Kidney (tissue), 13 donors: ENCODE measurements at regions not wholly inside any gene's neighbourhood (a gene's known extent, or its start where the extent isn't known, plus 50 kb on each side); places are given as distances from the start of the nearest gene placed in this dataset.

Experiments used
- DNase-seq, 5 donors: peaks; one replicate each; pipeline ENCODE4 v3.0.0-alpha.2; 2013 to 2020
- FAIRE-seq: peaks from 2 replicates; lab custom pipeline; 2012; peaks lifted over from hg19 to GRCh38; lab: Jason Lieb, UNC
- H3K27ac ChIP-seq, 2 donors: one replicate each; pipeline ENCODE4 v1.7.0; 2013; ENCODE audit warnings: low read depth in 2 of 2, low read length in 2 of 2, inconsistent platforms in 1 of 2
- H3K27me3 ChIP-seq: one replicate; pipeline ENCODE4 v1.7.1; 2013; ENCODE audit warnings: low read length, inconsistent platforms; ENCODE audit not compliant: control insufficient read depth, insufficient read depth
- H3K36me3 ChIP-seq, 3 donors: one replicate each; pipeline versions ENCODE4 v1.7.0 to v1.7.1; 2013; ENCODE audit warnings: low read length in 3 of 3, control low read depth in 1 of 3, inconsistent platforms in 1 of 3; ENCODE audit not compliant: insufficient read depth in 3 of 3, control insufficient read depth in 2 of 3
- H3K4me1 ChIP-seq, 3 donors: one replicate each; pipeline versions ENCODE4 v1.7.0 to v1.7.1; 2013; ENCODE audit warnings: low read length in 3 of 3, inconsistent platforms in 1 of 3, low read depth in 1 of 3; ENCODE audit not compliant: control insufficient read depth in 2 of 3, insufficient read depth in 2 of 3
- H3K4me3 ChIP-seq, 3 donors: one replicate each; pipeline versions ENCODE4 v1.7.0 to v1.8.1; 2013; ENCODE audit warnings: low read length in 3 of 3, control low read depth in 1 of 3, inconsistent platforms in 1 of 3
- H3K9ac ChIP-seq, 3 donors: one replicate each; pipeline versions ENCODE4 v1.7.0 to v1.7.1; 2013; ENCODE audit warnings: low read length in 3 of 3, control low read depth in 1 of 3, inconsistent platforms in 1 of 3
- H3K9me3 ChIP-seq, 3 donors: one replicate each; pipeline versions ENCODE4 v1.7.0 to v1.7.1; 2013; ENCODE audit warnings: low read length in 3 of 3, control low read depth in 1 of 3, inconsistent platforms in 1 of 3; ENCODE audit not compliant: control insufficient read depth in 2 of 3, insufficient read depth in 1 of 3
- intact Hi-C: fragments of 100-400 bp; cut with DNase I; formaldehyde crosslinking; loops from one replicate; pipeline ENCODE4 v1.11.1; 2022
- TF ChIP-seq, protein P1 (sequence below): IDR thresholded peaks from 3 replicates; pipeline ENCODE4 v1.5.1; 2012; ENCODE audit warnings: mild to moderate bottlenecking, moderate library complexity, borderline replicate concordance; ENCODE audit not compliant: insufficient read depth; ENCODE audit errors: extremely low read depth
- donor health status: control.
- donor health status: control.
- donor health status: control.
- donor health status: control.
- donor health status: control.
- donor health status: DM: yes; HTN: yes; CAD: no.
- donor health status: Normal renal cell carcinoma (clear cell type).

DNA sequence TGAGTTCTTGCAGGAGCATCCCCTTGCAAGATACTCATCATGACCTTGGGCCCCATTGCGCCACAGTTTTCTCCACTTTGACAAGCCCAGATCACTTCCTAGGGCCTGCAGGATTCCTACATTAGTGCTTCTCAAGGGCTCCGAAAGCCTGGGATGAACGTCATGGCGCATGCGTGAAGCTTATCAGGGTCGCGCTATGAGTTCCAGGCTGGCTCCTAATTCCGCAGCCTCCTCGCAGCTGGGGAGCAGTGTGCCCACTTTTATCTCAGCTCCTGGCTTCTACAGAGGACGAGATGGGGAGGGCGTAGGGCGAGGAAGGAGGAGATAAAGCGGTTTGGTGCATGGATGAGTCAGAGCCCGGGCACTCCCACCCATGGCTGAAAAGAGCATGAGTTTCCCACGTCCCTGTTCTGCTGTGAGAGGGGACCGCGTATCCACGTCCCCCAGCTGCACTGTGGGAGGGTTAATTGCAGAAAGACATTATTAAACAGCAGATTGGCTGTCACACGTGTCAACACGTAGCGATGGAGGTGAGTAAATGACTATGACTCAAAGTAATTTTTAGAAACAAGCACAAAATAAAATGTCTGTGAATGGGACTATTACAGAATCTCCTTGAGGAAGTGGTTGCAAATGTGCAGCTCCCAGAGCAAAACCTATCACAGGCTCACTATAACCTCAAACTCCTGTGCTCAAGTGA is 72.9 kb upstream of the DSP start:
- H3K27ac ChIP-seq, result no peak overlapping the region
- no peak for FAIRE-seq
- peak in 1 of 5 donors; percentile 13 for DNase-seq

DNA sequence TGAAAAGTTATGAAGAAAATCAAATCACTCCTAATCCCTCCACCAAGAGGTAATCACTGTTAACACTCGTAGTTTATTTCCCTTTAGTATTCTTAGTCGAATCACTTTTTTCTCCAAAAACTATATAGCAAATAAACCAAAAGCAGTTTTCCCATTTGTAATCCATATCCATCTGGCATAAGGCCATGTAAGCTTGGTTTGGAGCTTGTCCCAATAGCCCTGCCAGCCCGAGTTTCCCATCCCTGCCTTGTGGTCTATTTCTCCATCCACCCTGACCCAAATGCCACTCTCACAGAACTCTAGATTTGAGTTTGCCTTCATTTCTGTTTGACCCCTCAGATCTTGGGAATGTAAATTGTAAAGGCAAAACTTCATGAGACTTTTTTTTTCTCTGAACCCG is 71.8 kb upstream of the DSP start:
- Histone ChIP-seq H3K9ac (no peak overlapping the region), H3K4me3 (no peak overlapping the region), H3K4me1 (peaks cover 0 to 2% (median 0%) of the 10 kb centered on the region in 3 donors), H3K27me3 (no peaks in the 10 kb centered on the region), H3K36me3 (no peaks in the 10 kb centered on the region), H3K9me3 (no peaks in the 10 kb centered on the region), H3K27ac (no peak overlapping the region)
- intact Hi-C loops, result no loop called here
- FAIRE-seq (no peak), DNase-seq (no peak)
- TF ChIP-seq, protein P1, sequence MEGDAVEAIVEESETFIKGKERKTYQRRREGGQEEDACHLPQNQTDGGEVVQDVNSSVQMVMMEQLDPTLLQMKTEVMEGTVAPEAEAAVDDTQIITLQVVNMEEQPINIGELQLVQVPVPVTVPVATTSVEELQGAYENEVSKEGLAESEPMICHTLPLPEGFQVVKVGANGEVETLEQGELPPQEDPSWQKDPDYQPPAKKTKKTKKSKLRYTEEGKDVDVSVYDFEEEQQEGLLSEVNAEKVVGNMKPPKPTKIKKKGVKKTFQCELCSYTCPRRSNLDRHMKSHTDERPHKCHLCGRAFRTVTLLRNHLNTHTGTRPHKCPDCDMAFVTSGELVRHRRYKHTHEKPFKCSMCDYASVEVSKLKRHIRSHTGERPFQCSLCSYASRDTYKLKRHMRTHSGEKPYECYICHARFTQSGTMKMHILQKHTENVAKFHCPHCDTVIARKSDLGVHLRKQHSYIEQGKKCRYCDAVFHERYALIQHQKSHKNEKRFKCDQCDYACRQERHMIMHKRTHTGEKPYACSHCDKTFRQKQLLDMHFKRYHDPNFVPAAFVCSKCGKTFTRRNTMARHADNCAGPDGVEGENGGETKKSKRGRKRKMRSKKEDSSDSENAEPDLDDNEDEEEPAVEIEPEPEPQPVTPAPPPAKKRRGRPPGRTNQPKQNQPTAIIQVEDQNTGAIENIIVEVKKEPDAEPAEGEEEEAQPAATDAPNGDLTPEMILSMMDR, result no peak

More for the DNA sequence above, 72.9 kb upstream of the DSP start:
- Histone ChIP-seq H3K4me3 (no peak overlapping the region), H3K9me3 (no peaks in the 10 kb centered on the region), H3K36me3 (no peaks in the 10 kb centered on the region), H3K4me1 (peaks cover 0 to 2% (median 0%) of the 10 kb centered on the region in 3 donors), H3K9ac (no peak overlapping the region), H3K27me3 (no peaks in the 10 kb centered on the region)
- TF ChIP-seq, protein P1, result no peak
- intact Hi-C loops, result no loop called here

DNA sequence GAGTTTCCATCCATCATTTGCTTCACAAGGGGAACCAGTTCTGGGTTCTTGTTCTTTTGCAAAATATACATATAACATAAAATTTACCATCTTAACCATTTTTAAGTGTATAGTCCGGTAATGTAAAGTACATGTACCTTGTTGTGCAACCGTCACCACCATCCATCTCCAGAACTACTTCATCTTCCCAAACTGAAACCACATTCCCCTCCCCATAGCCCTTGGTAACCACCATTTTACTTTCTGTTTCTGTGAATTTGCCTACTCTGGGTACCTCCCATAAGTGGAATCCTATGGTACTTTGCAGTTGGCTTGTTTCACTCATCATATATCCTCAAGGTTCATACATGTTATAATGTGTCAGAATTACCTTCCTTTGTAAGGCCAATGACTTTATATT is 70.3 kb upstream of the DSP start:
- FAIRE-seq, result no peak
- no peak for DNase-seq
- Histone ChIP-seq H3K27ac (no peak overlapping the region), H3K9me3 (no peaks in the 10 kb centered on the region), H3K4me3 (no peak overlapping the region), H3K4me1 (peaks cover 0 to 2% (median 0%) of the 10 kb centered on the region in 3 donors), H3K36me3 (no peaks in the 10 kb centered on the region), H3K9ac (no peak overlapping the region), H3K27me3 (no peaks in the 10 kb centered on the region)
- TF ChIP-seq, protein P1, result no peak
- intact Hi-C loops, result no loop called here
